ENCODE measurements at regions not wholly inside any gene's neighbourhood (a gene's known extent, or its start where the extent isn't known, plus 50 kb on each side); places are given as distances from the start of the nearest gene placed in this dataset.
A peak's percentile ranks its signal among the peaks of the same experiment; 100 is the strongest.

DNA sequence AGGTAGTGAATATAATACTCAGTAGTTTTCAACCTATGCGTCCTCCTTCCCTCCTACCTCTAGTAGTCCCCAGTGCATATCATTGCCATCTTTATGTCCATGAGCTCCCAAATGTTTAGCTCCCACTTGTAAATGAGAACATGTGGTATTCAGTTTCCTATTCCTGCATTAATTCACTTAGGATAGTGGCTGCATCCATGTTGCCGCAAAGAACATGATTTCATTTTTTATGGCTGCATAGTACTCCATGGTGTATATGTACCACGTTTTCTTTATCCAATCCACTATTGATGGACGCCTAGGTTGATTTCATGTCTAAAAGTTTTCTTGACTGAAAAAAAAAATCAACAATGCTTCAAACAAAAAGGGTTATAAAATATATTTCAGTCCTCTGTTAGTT, 303.4 kb upstream of the SGCG start:
- Mint-ChIP-seq H3K4me3 (no peak overlapping the region), H3K9me3 (peaks cover 16% of the 10 kb centered on the region), H3K27ac (no peak overlapping the region), H3K36me3 (ENCODE audit: low read depth) (peaks cover 22% of the 10 kb centered on the region), H3K27me3 (ENCODE audit: insufficient read depth, low read depth, poor library complexity) (peaks cover 2% of the 10 kb centered on the region), H3K4me1 (peaks cover 20% of the 10 kb centered on the region)
- no peak for DNase-seq (ENCODE audit: low spot score)
- Histone ChIP-seq H3K4me2 (no peak overlapping the region), H3K4me3 (no peak overlapping the region), H2AFZ (no peak overlapping the region), H4K20me1 (replicated peaks; ENCODE audit: insufficient read depth) (no peaks in the 10 kb centered on the region), H3K27ac (ENCODE audit: low read depth) (no peak overlapping the region), H3K79me2 (replicated peaks; ENCODE audit: insufficient read depth) (no peaks in the 10 kb centered on the region), H3F3A (replicated peaks; ENCODE audit: low read depth) (no peaks in the 10 kb centered on the region), H3K4me1 (ENCODE audit: insufficient read depth) (peaks cover 18% of the 10 kb centered on the region; the same call in 1 of the 2 replicates), H3K9me2 (ENCODE audit: insufficient read depth) (no peaks in the 10 kb centered on the region), H3K27me3 (ENCODE audit: insufficient read depth) (no peaks in the 10 kb centered on the region), H3K36me3 (ENCODE audit: insufficient read depth) (no peaks in the 10 kb centered on the region)
- TF ChIP-seq EZH2phosphoT487 (IDR thresholded peaks at IDR 0.05; ENCODE audit: unreplicated experiment) = no peak
- ATAC-seq = no peak

- Histone ChIP-seq H3K4me2 (peak overlapping the region; percentile 55), H3K27me3 (ENCODE audit: insufficient read depth) (no peaks in the 10 kb centered on the region), H3K36me3 (ENCODE audit: insufficient read depth) (no peaks in the 10 kb centered on the region), H3K9me2 (ENCODE audit: insufficient read depth) (no peaks in the 10 kb centered on the region), H3K4me3 (peak overlapping the region; percentile 35), H3F3A (replicated peaks; ENCODE audit: low read depth) (no peaks in the 10 kb centered on the region), H3K79me2 (replicated peaks; ENCODE audit: insufficient read depth) (no peaks in the 10 kb centered on the region), H3K4me1 (ENCODE audit: insufficient read depth) (peaks cover 26% of the 10 kb centered on the region), H4K20me1 (replicated peaks; ENCODE audit: insufficient read depth) (no peaks in the 10 kb centered on the region), H3K27ac (ENCODE audit: low read depth) (peak overlapping the region; percentile 78), H2AFZ (no peak overlapping the region)
- ATAC-seq (peak; percentile 85), DNase-seq (ENCODE audit: low spot score) (peak; percentile 83)
- Mint-ChIP-seq H3K4me3 (peak overlapping the region; percentile 38), H3K27ac (peak overlapping the region; percentile 94), H3K27me3 (ENCODE audit: insufficient read depth, low read depth, poor library complexity) (peaks cover 7% of the 10 kb centered on the region), H3K9me3 (peaks cover 14% of the 10 kb centered on the region), H3K4me1 (peaks cover 46% of the 10 kb centered on the region), H3K36me3 (ENCODE audit: low read depth) (peaks cover 18% of the 10 kb centered on the region; the same call in 2 of the 3 replicates)
- TF ChIP-seq ETS1 (IDR thresholded peaks at IDR 0.05) (no peak), ZNF331 (CRISPR knock-in tag; IDR thresholded peaks at IDR 0.05; ENCODE audit: low read depth) (no peak), EZH2phosphoT487 (IDR thresholded peaks at IDR 0.05; ENCODE audit: unreplicated experiment) (no peak), CREB1 (CRISPR knock-in tag; IDR thresholded peaks at IDR 0.05; ENCODE audit: low read depth) (no peak), POLR2AphosphoS5 (IDR thresholded peaks at IDR 0.05; ENCODE audit: low read depth) (no peak), ZNF114 (CRISPR knock-in tag; IDR thresholded peaks at IDR 0.05) (no peak)
- TF ChIP-seq, protein P1, sequence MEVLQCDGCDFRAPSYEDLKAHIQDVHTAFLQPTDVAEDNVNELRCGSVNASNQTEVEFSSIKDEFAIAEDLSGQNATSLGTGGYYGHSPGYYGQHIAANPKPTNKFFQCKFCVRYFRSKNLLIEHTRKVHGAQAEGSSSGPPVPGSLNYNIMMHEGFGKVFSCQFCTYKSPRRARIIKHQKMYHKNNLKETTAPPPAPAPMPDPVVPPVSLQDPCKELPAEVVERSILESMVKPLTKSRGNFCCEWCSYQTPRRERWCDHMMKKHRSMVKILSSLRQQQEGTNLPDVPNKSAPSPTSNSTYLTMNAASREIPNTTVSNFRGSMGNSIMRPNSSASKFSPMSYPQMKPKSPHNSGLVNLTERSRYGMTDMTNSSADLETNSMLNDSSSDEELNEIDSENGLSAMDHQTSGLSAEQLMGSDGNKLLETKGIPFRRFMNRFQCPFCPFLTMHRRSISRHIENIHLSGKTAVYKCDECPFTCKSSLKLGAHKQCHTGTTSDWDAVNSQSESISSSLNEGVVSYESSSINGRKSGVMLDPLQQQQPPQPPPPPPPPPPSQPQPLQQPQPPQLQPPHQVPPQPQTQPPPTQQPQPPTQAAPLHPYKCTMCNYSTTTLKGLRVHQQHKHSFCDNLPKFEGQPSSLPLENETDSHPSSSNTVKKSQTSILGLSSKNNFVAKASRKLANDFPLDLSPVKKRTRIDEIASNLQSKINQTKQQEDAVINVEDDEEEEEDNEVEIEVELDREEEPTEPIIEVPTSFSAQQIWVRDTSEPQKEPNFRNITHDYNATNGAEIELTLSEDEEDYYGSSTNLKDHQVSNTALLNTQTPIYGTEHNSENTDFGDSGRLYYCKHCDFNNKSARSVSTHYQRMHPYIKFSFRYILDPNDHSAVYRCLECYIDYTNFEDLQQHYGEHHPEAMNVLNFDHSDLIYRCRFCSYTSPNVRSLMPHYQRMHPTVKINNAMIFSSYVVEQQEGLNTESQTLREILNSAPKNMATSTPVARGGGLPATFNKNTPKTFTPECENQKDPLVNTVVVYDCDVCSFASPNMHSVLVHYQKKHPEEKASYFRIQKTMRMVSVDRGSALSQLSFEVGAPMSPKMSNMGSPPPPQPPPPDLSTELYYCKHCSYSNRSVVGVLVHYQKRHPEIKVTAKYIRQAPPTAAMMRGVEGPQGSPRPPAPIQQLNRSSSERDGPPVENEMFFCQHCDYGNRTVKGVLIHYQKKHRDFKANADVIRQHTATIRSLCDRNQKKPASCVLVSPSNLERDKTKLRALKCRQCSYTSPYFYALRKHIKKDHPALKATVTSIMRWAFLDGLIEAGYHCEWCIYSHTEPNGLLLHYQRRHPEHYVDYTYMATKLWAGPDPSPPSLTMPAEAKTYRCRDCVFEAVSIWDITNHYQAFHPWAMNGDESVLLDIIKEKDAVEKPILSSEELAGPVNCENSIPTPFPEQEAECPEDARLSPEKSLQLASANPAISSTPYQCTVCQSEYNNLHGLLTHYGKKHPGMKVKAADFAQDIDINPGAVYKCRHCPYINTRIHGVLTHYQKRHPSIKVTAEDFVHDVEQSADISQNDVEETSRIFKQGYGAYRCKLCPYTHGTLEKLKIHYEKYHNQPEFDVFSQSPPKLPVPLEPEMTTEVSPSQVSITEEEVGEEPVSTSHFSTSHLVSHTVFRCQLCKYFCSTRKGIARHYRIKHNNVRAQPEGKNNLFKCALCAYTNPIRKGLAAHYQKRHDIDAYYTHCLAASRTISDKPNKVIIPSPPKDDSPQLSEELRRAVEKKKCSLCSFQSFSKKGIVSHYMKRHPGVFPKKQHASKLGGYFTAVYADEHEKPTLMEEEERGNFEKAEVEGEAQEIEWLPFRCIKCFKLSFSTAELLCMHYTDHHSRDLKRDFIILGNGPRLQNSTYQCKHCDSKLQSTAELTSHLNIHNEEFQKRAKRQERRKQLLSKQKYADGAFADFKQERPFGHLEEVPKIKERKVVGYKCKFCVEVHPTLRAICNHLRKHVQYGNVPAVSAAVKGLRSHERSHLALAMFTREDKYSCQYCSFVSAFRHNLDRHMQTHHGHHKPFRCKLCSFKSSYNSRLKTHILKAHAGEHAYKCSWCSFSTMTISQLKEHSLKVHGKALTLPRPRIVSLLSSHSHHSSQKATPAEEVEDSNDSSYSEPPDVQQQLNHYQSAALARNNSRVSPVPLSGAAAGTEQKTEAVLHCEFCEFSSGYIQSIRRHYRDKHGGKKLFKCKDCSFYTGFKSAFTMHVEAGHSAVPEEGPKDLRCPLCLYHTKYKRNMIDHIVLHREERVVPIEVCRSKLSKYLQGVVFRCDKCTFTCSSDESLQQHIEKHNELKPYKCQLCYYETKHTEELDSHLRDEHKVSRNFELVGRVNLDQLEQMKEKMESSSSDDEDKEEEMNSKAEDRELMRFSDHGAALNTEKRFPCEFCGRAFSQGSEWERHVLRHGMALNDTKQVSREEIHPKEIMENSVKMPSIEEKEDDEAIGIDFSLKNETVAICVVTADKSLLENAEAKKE (CRISPR knock-in tag; IDR thresholded peaks at IDR 0.05) = no peak
- TF ChIP-seq, protein P2, sequence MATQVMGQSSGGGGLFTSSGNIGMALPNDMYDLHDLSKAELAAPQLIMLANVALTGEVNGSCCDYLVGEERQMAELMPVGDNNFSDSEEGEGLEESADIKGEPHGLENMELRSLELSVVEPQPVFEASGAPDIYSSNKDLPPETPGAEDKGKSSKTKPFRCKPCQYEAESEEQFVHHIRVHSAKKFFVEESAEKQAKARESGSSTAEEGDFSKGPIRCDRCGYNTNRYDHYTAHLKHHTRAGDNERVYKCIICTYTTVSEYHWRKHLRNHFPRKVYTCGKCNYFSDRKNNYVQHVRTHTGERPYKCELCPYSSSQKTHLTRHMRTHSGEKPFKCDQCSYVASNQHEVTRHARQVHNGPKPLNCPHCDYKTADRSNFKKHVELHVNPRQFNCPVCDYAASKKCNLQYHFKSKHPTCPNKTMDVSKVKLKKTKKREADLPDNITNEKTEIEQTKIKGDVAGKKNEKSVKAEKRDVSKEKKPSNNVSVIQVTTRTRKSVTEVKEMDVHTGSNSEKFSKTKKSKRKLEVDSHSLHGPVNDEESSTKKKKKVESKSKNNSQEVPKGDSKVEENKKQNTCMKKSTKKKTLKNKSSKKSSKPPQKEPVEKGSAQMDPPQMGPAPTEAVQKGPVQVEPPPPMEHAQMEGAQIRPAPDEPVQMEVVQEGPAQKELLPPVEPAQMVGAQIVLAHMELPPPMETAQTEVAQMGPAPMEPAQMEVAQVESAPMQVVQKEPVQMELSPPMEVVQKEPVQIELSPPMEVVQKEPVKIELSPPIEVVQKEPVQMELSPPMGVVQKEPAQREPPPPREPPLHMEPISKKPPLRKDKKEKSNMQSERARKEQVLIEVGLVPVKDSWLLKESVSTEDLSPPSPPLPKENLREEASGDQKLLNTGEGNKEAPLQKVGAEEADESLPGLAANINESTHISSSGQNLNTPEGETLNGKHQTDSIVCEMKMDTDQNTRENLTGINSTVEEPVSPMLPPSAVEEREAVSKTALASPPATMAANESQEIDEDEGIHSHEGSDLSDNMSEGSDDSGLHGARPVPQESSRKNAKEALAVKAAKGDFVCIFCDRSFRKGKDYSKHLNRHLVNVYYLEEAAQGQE (IDR thresholded peaks at IDR 0.05; ENCODE audit: unreplicated experiment) = no peak
These were observed 299.7 kb upstream of the SGCG start for GRCh38 chr13:22880741-22881720.

Measured in GM23338 (cell line).